IPS-NIHi7 (cell line): ENCODE measurements at regions not wholly inside any gene's neighbourhood (a gene's known extent, or its start where the extent isn't known, plus 50 kb on each side); places are given as distances from the start of the nearest gene placed in this dataset.
"Not testable (repeated sequence)": the region's sequence is repeated elsewhere in the genome, so short reads cannot be mapped to it uniquely, and the experiment has no call there.

Experiments
- DNase-seq: peaks from one replicate; pipeline ENCODE4 v3.0.0; 2012; ENCODE audit warnings: mixed read lengths; ENCODE audit errors: extremely low spot score

- not testable (repeated sequence) for DNase-seq
Measured at GRCh38 chr15:20267051-20267730, 274.4 kb downstream of the GOLGA6L6 start.

DNA sequence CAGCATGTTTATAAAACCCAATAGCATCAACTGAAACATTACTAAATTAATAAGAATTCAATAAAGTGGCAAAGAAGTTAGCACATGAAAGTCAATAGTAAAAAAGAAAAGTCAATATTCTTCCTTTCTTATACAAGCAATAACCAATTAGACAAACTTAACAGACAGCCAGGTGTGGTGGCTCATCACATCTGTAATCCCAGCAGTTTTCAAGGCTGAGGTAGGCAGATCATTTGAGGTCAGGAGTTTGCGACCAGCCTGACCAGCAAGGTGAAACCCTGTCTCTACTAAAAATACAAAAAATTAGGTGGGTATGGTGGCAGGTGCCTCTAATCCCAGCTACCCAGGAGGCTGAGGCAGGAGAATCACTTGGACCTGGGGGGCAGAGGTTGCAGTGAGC is 275.9 kb downstream of the GOLGA6L6 start:
- DNase-seq = not testable (repeated sequence)

DNA sequence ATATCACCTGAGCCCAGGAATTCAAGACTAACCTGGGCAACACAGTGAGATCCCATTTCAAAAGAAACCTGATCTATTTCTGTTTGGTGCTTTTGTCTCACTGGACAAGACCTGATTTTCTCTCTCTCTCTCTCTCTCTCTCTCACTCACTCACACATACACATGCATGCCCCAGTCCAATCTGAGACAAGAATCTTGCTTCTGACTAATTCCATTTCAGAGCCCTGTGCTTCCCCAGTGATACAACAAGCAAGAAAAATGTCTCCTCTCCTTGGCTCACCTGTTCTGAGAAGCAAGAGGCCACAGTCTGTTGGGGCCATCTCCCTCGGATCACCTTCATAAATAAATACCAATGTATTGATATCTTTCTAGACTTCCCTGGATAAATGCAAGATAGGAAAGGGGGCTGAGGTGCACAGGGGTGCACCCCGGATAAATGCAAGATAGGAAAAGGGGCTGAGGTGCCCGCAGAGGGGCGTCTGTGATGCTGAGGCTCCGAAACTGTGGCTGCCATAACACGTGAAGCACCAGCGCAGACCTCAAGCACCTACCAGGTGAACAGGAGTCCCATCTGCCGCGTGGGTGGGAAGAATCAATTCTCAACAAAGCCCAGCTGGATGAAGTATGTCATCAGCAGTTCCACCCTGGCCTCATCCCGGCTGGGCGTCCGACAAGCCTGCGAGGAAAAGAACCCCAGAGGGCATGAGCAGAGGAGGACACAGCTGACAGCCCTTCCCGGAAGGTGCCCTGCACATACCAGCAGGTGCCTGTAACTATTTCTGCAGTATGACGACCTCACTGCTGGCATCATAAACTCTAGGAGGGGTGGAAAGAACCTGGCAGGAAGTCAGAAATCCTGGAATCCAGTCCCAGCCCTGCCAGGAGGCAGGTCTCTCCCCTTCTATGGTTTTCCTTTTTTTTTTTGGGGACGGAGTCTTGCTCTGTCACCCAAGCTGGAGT is 280.0 kb downstream of the GOLGA6L6 start:
- not testable (repeated sequence) for DNase-seq

- DNase-seq = not testable (repeated sequence)
Measured at GRCh38 chr15:20260650-20261049, 280.9 kb downstream of the GOLGA6L6 start.

DNA sequence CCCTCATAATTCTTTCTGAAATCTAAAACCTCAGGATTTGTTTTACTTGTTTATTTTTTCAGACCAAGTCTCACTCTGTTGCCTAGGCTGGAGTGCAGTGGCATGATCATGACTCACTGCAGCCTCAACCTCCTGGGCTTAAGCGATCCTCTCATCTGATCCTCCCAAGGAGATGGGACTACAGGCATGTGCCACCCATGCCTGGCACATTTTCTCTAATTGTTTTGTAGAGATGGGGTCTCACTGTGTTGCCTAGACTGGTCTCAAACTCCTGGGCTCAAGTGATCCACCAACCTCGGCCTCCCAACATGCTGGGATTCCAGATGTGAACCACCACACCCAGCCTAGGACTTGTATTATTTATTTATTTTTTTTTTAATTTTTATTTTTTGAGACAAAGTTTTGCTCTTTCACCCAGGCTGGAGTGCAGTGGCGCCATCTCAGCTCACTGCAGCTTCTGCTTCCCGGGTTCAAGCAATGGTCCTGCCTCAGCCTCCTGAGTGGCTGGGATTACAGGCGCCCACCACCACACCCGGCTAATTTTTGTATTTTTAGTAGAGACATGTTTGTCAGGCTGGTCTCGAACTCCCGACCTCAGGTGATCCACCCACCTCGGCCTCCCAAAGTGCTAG is 281.9 kb downstream of the GOLGA6L6 start:
- DNase-seq = not testable (repeated sequence)

DNA sequence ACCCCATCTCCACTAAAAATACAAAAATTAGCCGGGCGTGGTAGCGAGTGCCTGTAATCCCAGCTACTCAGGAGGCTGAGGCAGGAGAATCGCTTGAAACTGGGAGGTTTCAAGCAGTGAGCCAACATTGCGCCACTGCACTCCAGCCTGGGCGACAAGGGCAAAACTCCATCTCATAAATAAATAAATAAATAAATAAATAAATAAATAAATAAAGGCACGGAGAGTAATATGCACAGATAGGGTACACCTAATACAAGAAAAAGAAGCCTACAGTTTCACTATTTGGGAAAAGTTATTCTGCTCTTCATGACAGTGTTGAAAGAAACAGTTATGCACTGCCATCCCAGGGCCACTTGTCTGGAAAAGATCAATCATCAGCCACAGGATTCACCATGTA is 285.2 kb downstream of the GOLGA6L6 start:
- DNase-seq = not testable (repeated sequence)

- DNase-seq = not testable (repeated sequence)
Measured at GRCh38 chr15:20255641-20256040, 286.0 kb downstream of the GOLGA6L6 start.

GRCh38 chr15:20253047-20253615 is 288.5 kb downstream of the GOLGA6L6 start:
- not testable (repeated sequence) for DNase-seq

- not testable (repeated sequence) for DNase-seq
Measured at GRCh38 chr15:20252040-20252439, 289.6 kb downstream of the GOLGA6L6 start.

GRCh38 chr15:20251214-20252005 is 290.2 kb downstream of the GOLGA6L6 start:
- DNase-seq = not testable (repeated sequence)

DNA sequence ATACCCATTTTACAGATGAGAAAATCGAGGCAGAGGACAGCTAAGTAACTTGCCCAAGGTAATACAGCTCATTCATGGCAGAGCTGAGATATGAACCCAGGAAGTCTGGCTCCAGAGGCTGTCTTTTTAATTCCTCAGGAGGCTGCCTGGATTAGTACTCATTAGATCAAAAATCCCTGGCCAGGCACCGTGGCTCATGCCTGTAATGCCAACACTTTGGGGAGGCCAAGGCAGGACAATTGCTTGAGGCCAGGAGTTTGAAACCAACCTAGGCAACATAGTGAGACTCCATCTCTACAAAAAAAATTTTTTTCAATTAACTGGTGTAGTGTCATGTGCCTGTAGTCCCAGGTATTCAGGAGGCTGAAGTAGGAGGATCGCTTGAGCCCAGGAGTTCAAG is 291.4 kb downstream of the GOLGA6L6 start:
- not testable (repeated sequence) for DNase-seq

GRCh38 chr15:20249677-20249970 is 292.0 kb downstream of the GOLGA6L6 start:
- DNase-seq = not testable (repeated sequence)

GRCh38 chr15:20248434-20248833 is 293.2 kb downstream of the GOLGA6L6 start:
- not testable (repeated sequence) for DNase-seq

DNA sequence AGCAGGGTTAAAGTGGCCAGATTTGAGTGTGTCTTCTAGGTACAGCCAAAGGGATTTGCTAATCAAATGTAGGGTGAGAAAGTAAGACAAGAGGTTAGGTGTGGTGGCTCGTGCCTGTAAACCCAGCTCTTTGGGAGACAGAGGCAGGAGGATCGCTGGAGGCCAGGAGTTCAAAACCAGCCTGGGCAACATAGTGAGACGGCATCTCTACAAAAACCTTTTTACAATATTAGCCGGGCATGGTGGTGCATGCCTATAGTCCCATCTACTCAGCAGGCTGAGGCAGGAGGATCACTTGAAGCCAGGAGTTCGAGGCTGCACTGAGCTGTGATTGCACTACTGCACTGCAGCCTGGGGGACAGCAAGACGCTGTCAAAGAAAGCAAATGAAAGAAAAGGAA is 294.5 kb downstream of the GOLGA6L6 start:
- not testable (repeated sequence) for DNase-seq

GRCh38 chr15:20246624-20247023 is 295.0 kb downstream of the GOLGA6L6 start:
- DNase-seq = not testable (repeated sequence)

- DNase-seq = not testable (repeated sequence)
Measured at GRCh38 chr15:20245856-20246255, 295.7 kb downstream of the GOLGA6L6 start.

- DNase-seq = not testable (repeated sequence)
Measured at GRCh38 chr15:20244792-20245191, 296.8 kb downstream of the GOLGA6L6 start.

- DNase-seq = not testable (repeated sequence)
Measured at GRCh38 chr15:20243486-20244240, 297.9 kb downstream of the GOLGA6L6 start.

DNA sequence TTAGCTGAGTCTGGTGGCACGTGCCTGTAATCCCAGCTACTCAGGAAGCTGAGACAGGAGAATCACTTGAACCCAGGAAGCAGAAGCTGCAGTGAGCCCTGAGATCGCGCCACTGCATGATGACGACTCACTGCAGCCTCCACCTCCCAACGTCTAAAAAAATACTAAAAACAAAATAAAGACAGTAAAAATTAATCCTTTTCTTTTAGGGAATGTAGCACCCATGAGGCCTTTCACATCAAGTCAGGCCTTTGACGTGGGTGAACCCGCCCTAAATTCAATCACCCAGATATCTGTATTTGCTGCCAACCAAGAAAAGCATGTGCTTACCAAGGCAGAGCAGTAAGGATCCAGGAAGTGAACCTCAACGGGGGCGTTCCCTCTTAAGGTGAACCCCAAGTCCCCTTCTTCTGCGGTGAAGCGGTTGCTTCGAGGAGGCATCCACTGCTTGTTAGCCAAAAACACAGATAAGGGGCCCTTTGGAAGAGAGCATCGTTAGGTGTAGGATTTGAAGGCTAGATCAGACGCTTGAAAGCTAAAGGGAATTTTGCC is 301.2 kb downstream of the GOLGA6L6 start:
- DNase-seq = not testable (repeated sequence)

GRCh38 chr15:20239186-20239585 is 302.4 kb downstream of the GOLGA6L6 start:
- DNase-seq = not testable (repeated sequence)
